ENCODE measurements at regions not wholly inside any gene's neighbourhood (a gene's known extent, or its start where the extent isn't known, plus 50 kb on each side); places are given as distances from the start of the nearest gene placed in this dataset.

GRCh38 chr19:32053861-32054260 lies 291.5 kb upstream of the ZNF507 start:
- no peak for TF ChIP-seq CTCF (IDR thresholded peaks at IDR 0.05; ENCODE audit: insufficient read depth, missing control alignments)
- no peak for FAIRE-seq
- no peak for DNase-seq (ENCODE audit: insufficient read length, low spot score)

- DNase-seq (ENCODE audit: insufficient read length, low spot score) (no peak), FAIRE-seq (no peak)
- no peak for TF ChIP-seq CTCF (IDR thresholded peaks at IDR 0.05; ENCODE audit: insufficient read depth, missing control alignments)
Measured at GRCh38 chr19:32058131-32058530, 287.3 kb upstream of the ZNF507 start.

GRCh38 chr19:32061315-32061714 lies 284.1 kb upstream of the ZNF507 start:
- no peak for FAIRE-seq
- no peak for DNase-seq (ENCODE audit: insufficient read length, low spot score)
- TF ChIP-seq CTCF (IDR thresholded peaks at IDR 0.05; ENCODE audit: insufficient read depth, missing control alignments): no peak

- no peak for FAIRE-seq
- no peak for TF ChIP-seq CTCF (IDR thresholded peaks at IDR 0.05; ENCODE audit: insufficient read depth, missing control alignments)
- DNase-seq (ENCODE audit: insufficient read length, low spot score): no peak
Measured at GRCh38 chr19:32063601-32064000, 281.8 kb upstream of the ZNF507 start.

- FAIRE-seq (no peak), DNase-seq (ENCODE audit: insufficient read length, low spot score) (no peak)
- TF ChIP-seq CTCF (IDR thresholded peaks at IDR 0.05; ENCODE audit: insufficient read depth, missing control alignments): no peak
Measured at GRCh38 chr19:32066056-32066455, 279.4 kb upstream of the ZNF507 start.

GRCh38 chr19:32067685-32068084 lies 277.7 kb upstream of the ZNF507 start:
- DNase-seq (ENCODE audit: insufficient read length, low spot score) (no peak), FAIRE-seq (no peak)
- TF ChIP-seq CTCF (IDR thresholded peaks at IDR 0.05; ENCODE audit: insufficient read depth, missing control alignments): no peak

GRCh38 chr19:32068793-32069192 lies 276.6 kb upstream of the ZNF507 start:
- FAIRE-seq: no peak
- DNase-seq (ENCODE audit: insufficient read length, low spot score): no peak
- no peak for TF ChIP-seq CTCF (IDR thresholded peaks at IDR 0.05; ENCODE audit: insufficient read depth, missing control alignments)
